ENCODE measurements at regions not wholly inside any gene's neighbourhood (a gene's known extent, or its start where the extent isn't known, plus 50 kb on each side); places are given as distances from the start of the nearest gene placed in this dataset.

DNA sequence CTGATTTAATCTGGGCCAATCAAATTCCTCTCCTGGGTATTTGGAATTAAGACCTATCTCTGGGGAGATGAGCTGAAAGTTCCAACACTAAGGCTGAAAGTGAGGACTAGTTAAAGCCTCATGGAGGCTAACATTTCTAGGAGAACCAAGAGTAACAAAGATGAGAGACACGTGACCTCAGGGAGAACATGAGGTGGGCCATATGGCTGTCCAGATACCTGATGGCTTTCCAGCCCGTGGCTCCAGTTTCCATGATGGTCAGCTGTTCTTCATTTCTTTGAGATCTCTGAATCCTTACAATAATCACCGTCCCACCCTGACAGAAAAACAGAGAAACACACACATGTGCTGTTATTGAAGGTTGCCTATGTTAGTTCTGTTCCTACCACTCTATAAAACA, 66.1 kb downstream of the LEPR start:
- DNase-seq (ENCODE audit: low read depth in 2 of 2), result no peak

- DNase-seq (ENCODE audit: low read depth in 2 of 2), result no peak
These were observed 69.0 kb downstream of the LEPR start for GRCh38 chr1:65489481-65489880.

GRCh38 chr1:65490231-65491009, 70.0 kb downstream of the LEPR start:
- DNase-seq (ENCODE audit: low read depth in 2 of 2), result no peak

DNA sequence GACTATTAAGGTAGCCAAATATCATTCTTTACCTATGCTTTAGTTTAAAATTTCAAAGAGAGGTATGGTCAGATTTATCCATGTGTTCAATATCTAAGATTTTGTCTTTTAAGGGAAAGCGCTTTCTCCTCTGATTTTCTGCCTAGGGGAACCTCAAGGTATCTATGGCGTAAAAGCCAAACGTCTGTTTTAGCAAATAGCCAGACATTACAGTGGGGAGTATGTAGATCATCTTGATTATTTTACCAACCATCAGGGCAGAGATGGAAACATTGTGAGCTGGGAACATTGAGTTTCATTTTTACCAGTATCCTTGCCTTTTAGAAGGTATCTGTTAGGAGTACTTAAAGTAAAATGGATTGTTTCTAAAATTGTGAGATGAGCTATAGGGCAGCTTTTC, 71.0 kb downstream of the LEPR start:
- no peak for DNase-seq (ENCODE audit: low read depth in 2 of 2)

GRCh38 chr1:65493802-65494201, 73.3 kb downstream of the LEPR start:
- DNase-seq (ENCODE audit: low read depth in 2 of 2), result no peak

DNA sequence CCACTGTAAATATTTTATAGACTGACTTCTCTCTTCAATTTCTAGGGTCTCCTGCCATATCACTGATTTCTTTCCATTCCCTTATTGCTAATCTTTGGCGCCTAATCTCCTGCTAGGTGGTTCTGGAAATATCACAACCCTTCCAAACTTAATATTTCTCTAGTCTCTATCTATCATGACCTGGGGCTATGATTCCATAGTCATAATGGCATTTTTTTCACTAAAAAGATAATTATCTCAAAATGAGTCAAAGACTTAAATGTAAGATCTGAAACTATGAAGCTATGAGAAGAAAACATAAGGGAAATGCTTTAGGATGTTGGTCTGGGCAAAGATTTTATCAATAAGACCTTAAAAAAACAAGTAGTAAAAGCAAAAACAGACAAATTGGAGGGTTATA, 74.2 kb downstream of the LEPR start:
- DNase-seq (ENCODE audit: low read depth in 2 of 2), result no peak

DNA sequence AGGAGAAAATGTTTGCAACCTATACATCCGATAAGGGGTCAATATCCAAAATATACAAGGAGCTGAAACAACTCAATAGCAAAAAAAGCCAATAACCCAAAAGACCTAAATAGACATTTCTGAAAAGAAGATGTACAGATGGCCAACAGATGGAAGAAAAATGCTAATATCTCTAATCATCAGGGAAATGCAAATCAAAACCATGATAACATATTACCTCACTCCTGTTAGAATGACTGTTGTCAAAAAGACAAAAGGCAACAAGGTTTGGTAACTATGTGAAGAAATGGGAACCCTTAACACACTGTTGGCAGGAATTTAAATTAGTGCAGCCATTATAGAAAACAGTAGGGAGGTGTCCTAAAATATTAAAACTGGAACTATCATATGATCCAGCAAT, 74.7 kb downstream of the LEPR start:
- no peak for DNase-seq (ENCODE audit: low read depth in 2 of 2)

DNA sequence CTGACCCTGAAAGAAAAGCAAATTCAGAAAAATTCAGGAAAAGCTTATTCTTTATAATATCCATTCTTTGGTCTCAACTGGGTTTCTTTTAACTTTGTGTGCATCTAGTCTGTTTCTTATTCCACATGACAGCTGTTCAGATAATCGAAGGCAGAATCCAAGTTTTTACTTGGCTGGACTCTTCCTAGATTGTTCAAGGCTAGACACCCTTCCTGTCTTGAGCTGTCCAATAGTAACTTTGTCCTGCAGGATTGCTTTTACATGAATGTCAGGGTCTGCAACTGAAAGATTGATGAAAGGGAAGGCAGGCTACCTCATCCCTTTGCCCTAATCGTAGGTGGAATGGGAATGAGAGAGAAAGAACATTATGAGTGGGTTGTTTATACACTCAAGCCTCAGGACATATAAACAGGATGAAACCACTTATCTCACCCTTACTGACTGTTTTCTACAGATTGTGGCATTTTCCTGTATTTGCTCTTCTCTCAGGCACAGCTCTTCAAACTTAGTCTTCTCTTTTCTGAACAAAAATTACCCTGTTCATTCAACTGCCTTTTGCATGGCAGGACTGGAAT, 76.9 kb downstream of the LEPR start:
- no peak for DNase-seq (ENCODE audit: low read depth in 2 of 2)

- DNase-seq (ENCODE audit: low read depth in 2 of 2), result no peak
These were observed 83.0 kb downstream of the LEPR start for GRCh38 chr1:65503427-65503826.

DNA sequence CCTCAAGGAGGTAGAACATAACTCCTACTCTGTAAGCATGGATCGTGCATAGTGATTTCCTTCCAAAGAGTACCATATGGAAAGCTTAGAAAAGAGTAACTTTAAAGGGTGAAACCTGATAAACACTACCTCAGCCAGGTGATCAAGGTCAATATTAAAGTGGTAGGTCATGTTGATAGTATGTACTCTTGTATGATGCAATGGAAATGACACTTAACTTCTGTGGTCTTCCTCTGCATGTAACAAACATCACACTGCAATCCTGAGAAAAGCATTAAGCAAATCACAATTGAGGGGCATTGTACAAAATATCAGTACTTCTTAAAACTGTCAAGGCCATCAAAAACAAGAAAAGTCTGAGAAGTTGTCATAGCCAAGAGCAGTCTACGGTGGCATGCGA, 83.8 kb downstream of the LEPR start:
- DNase-seq (ENCODE audit: low read depth in 2 of 2), result no peak

- no peak for DNase-seq (ENCODE audit: low read depth in 2 of 2)
These were observed 85.3 kb downstream of the LEPR start for GRCh38 chr1:65505547-65506300.

DNA sequence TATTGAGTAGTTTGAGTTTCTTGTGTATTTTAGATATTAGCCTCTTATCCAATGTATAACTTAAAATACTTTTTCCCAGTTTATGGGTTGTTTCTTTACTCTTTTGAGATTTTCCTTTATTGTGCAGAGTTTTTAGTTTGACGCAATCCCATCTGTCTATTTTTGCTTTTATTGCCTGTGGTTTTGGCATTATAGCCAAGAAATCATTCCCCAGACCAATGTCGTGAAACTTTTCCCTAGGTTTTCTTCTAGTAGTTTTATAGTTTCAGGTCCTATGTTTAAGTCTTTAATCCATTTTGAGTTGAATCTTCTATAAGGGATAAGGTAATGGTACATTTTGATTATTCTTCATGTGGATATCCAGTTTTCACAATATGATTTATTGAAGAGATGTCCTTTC, 87.6 kb downstream of the LEPR start:
- no peak for DNase-seq (ENCODE audit: low read depth in 2 of 2)

GRCh38 chr1:65509912-65510680, 89.6 kb downstream of the LEPR start:
- no peak for DNase-seq (ENCODE audit: low read depth in 2 of 2)

GRCh38 chr1:65510961-65511360, 90.5 kb downstream of the LEPR start:
- no peak for DNase-seq (ENCODE audit: low read depth in 2 of 2)

GRCh38 chr1:65512383-65512782, 91.9 kb downstream of the LEPR start:
- no peak for DNase-seq (ENCODE audit: low read depth in 2 of 2)

DNA sequence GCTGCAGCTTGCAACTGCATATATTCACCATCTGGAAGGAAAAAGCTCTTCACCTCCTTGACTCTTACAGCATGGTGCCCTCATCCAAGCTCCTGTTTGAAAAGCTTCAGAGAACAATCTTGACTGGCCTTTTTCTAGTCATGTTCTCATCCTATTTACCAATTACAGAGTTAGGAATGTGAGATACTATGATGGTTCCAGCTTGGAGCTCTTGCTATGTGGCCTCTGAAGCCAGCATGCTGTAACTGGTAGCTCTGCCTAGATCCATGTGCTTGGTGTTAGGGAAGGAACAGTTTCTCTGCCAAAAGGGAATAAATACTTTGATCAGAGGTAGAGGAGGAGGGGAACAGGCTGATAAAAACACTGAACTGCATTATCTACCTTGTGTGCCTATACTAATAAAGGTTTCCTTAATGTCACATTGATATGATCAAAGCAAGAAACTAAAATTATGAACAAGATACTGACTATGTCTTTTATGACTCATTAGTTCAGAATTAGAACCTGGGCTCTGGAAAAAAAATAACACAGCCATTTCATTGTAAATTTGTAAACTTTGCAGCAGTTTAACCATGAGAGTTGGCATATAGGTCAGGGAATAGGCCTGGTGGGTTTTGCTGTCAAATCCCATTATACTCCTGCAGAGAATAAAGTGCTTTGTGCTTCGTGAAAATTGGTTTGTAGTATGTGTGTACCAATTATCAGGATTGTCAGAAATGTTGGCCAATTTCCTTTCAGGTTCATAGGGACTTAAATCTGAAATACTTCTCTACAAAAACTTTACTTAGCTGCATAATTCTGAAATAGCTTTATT, 92.7 kb downstream of the LEPR start:
- DNase-seq (ENCODE audit: low read depth in 2 of 2), result no peak

GRCh38 chr1:65514041-65514440, 93.6 kb downstream of the LEPR start:
- DNase-seq (ENCODE audit: low read depth in 2 of 2), result no peak

- no peak for DNase-seq (ENCODE audit: low read depth in 2 of 2)
These were observed 104.4 kb downstream of the LEPR start for GRCh38 chr1:65524931-65525265.

GRCh38 chr1:65525266-65526048, 105.0 kb downstream of the LEPR start:
- no peak for DNase-seq (ENCODE audit: low read depth in 2 of 2)

GRCh38 chr1:65526049-65526556, 105.6 kb downstream of the LEPR start:
- DNase-seq (ENCODE audit: low read depth in 2 of 2), result no peak

DNA sequence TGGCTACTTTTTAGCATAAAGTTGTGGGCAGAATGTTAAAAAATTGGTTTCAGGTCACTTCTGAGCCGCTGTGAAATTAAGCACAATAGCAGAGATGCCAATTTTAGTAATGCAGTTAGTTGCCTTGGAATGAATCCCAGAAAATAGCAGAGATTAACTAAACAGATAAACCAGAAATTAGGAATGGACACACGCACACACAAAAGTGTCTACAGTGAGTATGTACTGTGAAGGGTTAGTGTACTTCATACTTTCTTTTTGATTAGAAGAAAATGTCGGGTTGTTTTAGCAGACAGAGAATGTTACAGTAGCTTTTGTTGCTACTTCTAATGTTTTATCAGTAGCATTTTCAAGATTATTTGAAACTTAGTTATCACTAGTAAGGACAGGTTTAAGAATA, 106.7 kb downstream of the LEPR start:
- DNase-seq (ENCODE audit: low read depth in 2 of 2), result no peak

All from stimulated activated CD8-positive, alpha-beta memory T cell treated with anti-CD3 and anti-CD28 coated beads, Interleukin-15, amount 100 ng/mL, for 4 hours (primary cell).